ENCODE measurements at regions not wholly inside any gene's neighbourhood (a gene's known extent, or its start where the extent isn't known, plus 50 kb on each side); places are given as distances from the start of the nearest gene placed in this dataset.

DNA sequence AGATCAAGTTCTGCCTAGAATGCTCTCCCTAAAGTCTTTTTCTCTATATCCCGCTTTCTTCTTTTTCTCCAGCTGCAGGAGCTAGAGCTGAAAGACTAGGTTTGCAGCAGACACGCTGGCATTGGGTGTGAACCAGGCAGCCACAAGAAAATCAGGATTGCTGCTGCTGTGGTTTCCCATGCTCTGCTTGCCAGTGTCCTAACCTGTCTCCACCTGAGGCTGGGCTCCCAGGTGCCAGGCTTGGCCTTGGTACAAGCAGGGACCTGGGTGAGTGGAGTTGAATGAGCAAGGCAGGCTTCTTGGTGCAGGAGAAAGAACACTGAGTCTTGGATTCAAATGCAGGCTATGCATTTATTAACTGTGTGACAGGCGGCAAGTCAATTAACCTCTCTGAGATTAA lies 440.3 kb upstream of the MAF start:
- DNase-seq (ENCODE audit: low spot score), result no peak

DNA sequence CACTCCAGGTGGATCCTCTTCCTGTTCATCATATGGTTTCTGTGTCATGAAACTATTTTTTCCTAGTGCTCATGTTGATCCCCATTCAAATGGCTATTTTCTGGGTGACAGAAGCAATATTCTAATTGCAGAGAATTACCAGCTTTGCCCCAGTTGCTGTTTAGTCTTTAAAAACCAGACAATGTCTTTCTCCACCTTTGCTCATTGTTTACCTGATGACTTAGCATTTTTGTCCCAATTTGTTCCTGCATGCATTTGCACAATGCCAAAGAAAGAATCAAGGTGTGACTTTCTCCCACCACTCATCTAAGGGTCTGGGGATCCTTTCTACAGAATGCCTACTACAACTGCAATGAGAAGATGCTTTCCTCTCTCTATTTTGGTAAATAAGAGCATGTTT lies 439.9 kb upstream of the MAF start:
- no peak for DNase-seq (ENCODE audit: low spot score)

DNA sequence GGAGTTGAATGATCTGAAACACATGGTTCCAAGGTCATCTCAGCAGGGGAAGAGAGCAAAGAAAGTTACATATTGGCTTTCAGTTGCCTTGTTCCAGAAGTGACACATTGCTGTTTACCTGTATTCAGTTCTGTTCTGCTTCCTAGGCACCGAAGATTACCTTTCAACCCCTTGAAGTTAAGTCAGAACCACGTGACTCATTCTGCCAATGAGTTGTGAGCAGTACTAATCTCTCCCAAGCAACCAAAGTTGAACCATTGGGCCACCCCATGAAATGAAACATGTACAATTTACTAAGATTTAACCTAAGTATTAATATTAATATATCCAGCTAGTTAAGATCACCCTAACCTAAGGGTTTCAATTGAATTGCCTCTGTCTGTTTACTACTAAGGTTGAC lies 439.2 kb upstream of the MAF start:
- no peak for DNase-seq (ENCODE audit: low spot score)

DNA sequence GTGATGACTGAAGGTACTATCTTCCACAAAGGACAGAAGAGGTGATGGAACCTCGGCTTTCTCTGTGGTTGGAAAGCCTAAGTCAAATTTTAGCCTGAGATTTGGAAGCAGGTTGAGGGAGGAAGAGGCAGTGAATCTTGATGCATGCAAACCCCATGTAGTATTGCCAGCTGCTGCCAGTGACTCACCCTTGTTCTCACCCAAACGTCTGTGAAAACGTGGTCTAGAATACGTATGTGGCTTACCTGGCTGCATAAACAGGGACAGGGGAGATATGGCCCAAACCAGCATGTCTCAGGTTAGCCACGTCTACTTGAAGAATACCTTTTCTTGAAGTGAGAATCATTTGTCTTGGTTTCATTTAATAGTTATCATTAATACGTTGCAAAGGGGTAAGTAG lies 438.0 kb upstream of the MAF start:
- DNase-seq (ENCODE audit: low spot score), result no peak

DNA sequence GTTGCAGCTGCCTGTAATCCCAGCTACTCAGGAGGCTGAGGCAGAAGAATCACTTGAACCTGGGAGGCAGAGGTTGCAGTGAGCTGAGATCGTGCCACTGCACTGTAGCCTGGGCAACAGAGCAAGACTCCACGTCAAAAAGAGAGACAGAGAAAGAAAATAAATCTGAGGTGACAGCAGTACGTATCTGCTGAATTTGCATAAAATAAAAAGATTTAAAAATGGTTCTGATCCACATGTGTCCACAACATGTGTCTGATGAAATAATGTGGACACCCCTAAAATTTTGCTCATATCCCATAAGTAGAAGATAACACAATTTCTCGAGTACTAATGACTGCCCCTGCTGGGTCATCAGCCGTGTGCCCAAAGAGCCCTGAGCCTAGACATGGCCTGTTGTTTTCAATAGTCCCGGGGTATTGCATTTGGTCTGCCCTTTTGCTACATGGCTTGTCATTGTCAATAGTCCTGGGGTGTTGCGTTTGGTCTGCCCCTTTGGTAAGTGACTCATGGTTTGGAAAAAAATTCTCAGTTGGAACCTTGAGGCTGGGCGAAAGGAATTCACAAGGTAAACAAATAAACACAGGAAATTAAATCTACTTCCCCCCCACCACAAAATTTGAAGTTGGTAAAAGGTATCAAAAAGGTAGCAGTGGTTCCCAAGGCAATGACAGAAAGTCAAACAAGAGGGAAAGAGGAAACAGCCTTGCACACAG lies 434.6 kb upstream of the MAF start:
- DNase-seq (ENCODE audit: low spot score), result no peak

DNA sequence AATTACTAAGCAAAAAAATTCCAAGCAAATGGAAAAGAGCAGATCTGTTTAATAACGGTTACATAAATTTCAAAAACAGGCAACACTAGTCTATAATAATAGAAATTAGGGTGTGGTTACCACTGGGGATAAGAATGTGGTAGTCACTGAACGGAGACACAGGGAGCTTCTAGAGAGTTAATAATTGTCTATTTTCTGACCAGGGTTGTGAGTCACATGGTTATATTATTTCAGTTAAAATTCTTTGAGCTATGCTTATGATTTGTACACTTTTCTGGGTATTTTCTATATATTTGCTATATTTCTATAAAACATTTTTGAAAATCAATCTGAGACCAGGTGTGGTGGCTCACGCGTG lies 433.9 kb upstream of the MAF start:
- no peak for DNase-seq (ENCODE audit: low spot score)

DNA sequence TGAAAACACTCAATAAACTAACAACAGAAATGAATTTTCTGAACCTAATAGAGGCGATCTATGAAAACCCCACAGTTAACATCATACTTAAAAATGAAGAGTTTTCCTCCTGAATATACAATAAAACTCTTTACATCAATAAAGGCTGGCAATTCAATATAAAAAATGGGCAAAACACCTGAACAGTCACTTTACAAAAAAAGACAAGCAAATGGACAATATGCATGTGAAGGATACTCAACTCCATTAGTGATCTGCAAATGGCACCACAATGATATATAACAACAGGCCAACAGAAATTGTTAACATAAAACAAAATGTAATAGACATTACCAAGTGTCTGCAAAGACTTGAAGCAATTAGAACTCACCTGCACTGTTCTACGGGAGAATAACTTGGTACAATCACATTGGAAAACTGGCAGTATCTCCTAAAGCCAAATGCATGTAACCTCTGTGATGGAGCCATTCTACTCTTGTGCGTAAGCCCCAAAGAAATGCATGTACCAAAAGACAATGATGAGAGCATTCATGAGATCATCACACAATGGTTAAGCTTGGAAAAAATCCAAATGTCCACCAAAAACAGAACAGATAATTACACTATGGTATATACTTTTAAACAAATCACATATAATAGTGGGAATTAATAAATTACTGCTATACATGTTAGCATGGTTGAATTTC lies 433.4 kb upstream of the MAF start:
- DNase-seq (ENCODE audit: low spot score), result no peak

DNA sequence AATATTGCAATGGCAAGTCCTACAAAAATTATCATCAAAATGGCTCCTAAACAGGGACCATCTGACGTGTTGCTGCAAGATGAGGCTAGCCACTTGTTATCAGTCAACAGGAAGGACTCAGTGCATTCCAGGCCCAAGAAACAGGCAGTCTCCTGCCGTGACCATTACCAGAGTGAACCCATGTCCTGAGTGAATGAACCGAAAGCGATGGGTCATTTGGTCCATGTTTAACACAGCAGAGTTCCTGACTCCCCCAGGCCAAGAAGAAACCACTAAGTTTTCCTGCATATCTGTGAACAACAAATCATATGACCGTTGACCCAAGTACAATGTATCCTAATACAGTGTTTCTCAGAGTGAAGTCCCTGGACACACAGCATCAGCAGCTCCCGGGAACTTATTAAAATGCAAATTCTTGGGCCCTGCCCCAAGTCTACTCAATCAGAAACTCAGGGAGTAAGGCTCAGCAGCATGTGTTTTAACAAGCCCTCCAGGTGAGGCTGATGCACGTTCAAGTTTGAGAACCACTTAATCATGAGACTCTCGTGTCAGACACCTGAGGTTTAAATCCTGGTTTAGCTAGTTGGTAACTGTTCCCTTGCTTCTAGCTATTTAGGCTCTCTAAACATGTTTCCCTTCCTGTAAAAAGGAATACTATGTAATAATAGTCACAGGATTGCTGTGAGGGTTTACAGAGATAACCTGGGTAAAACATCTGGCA lies 429.4 kb upstream of the MAF start:
- DNase-seq (ENCODE audit: low spot score), result no peak

DNA sequence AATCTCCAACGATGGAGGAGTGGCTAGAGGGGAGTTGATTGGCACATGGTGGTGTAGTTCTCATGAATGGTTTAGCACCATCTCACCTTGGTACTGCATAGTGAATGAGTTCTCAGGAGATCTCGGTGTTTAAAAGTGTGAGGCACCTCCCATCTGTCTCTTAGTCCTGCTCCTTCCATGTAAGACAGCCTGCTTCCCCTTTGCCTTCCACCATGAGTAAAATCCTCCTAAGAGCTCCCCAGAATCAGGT lies 428.8 kb upstream of the MAF start:
- no peak for DNase-seq (ENCODE audit: low spot score)

DNA sequence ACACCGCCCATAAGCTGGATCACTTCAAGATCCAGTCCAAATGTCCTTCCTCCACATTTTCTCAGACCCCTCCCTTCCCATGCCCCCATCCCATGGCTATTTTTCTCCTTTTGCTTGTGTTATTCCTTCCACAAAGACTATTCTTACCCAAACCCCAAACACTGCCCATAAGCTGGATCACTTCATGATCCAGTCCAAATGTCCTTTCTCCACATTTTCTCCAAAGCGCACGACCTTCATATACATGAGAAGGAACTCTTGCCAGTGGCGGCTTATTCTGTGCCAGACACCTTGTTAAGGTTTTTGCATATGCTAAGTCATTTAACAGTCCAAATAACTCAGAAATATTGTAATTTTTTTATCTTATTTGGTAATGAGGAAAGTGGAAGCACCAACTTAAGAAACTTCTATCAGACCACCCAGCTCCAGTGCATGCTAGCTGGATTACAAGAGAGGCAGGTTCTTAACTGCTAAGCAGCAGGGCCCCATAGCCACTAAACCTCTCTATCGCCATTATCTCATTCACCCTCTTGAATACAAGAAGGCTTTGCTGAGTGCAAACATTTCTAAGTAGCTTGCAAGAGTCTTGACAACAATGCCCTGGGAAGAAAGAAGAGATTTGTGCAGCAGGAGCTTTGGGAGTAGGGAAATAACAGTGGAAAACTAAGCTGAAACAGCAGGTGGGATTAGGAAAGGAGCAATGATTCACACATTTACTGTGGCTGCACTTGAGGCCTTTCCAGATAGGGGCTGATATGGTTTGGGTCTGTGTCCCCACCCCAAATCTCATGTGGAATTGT lies 428.2 kb upstream of the MAF start:
- DNase-seq (ENCODE audit: low spot score), result no peak

DNA sequence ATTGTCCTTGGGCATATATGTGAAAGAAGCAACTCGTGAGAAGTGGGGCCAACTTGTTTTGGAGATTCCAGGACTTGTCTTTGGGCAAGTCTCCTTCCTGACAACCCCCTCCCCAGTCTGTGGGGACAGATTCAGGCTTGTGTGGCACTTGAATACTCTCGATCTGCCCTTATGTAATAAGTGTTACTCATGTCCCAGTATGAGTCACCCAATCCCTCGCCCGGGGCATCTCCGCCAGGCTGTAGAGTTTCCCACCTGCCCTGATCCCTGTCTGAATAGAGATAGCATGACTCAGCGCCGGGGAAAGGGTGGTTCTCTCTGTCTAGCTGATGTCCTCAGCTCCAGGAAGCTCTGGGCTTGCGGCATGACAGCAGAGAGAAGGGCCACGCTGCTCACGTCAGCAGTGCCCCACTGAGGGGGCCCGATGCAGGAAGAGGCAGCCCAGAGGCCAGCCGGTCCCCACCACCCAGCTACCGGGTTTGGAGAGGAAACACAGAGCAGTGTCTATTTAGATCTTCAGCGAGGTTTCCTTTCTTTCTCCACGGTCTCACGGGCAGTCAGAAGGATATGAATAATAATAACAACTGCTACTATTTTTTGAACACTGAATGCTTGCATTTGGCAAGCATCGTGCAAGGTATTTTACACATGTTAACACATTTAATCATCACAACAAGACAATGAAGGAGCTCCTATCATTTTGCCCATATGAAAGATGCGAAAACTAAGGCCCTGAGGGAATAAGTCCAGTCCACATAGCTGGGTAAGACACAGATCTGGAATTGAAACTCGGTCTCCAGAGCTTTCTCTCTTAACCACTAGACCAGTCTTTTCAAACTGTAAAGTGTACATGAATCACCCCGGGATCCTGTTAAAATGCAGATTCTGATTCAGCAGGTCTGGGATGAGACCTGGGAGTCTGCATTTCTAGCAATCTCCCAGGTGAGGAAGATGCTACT lies 426.7 kb upstream of the MAF start:
- peak; percentile 17 for DNase-seq (ENCODE audit: low spot score)

DNA sequence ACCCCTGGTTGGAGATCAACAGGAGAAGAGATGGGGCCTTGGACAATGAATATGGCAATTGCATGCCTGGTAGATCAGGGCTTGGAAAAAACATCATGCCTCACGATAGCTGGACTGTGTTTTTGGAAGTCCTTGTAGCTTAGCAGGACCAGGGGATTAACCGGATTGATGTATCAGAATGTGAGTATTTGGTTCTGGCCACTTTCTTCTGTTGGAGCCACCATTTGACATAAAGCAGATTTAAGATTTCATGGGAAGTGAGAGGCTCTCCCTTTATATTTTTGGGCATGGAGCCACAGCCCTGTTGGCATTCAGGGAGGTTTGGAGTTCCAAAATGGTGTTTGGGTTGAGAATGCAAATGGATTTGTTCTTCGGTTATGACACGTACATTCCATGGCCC lies 424.7 kb upstream of the MAF start:
- DNase-seq (ENCODE audit: low spot score), result no peak

DNA sequence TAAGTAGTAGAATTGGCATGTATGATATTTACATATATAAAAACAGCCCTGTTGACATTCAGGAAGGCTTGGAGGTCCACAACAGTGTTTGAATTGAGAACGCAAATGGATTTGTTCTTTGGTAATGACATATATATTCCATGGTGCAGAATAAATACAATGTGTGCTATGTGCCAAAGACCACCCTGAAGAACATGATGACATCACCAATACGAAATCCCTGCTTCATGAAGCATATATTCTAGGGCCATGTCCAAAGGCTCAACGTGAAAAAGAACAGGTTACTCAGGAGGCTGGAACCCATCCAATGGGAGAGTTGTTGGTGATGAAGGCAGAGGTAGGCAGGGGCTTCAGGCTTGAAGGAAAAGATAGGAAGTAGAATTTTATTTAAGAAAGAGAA lies 423.9 kb upstream of the MAF start:
- no peak for DNase-seq (ENCODE audit: low spot score)

DNA sequence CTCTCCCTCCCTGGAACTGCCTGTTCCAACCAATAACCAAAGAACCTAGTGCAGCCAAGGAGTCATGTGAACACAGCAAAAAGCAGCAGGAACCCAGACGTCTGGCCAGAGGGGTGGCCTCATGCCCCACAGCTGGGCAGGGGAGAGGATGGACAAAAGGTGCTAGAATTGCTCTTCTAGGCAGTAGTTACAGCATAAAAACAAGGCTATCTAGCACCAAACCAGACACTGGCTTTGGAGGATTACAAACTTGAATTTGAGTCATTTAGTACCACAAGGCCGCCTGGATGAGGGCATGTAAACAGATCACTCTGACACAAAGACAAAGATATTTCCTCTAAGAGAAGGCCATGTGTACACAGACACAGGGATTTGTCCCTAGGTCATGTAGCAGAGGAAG lies 423.3 kb upstream of the MAF start:
- DNase-seq (ENCODE audit: low spot score), result no peak

DNA sequence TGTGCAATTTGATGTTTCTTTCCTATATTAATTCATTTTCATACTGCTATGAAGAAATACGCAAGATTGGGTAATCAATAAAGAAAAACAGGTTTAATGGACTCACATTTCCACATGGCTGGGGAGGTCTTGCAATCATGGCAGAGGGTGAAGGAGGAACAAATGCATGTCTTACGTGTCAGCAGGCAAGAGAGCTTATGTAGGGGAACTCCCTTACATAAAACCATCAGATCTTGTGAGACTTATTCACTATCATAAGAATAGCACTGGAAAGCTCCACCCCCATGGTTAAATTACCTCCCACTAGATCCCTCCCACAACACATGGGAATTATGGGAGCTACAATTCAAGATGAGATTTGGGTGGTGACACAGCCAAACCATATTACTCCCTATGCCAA lies 418.9 kb upstream of the MAF start:
- no peak for DNase-seq (ENCODE audit: low spot score)

DNA sequence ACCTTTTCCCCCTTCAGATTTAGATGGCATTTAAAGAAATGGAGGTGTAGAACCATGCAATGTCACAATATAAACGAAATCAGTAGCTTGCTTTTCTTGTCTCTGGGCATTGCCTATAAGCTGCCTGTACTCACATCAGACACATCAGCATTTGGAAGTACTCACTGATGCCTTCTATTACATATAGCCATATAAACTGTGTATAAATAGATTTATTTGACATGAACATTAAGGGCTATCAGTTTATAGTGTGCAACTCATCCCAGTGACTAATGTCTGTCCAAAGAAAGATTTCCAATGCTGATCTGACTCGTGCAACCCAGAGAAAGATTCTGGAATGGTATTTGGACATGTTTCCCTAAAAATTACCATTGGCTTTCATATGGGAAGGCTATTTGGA lies 417.9 kb upstream of the MAF start:
- no peak for DNase-seq (ENCODE audit: low spot score)

DNA sequence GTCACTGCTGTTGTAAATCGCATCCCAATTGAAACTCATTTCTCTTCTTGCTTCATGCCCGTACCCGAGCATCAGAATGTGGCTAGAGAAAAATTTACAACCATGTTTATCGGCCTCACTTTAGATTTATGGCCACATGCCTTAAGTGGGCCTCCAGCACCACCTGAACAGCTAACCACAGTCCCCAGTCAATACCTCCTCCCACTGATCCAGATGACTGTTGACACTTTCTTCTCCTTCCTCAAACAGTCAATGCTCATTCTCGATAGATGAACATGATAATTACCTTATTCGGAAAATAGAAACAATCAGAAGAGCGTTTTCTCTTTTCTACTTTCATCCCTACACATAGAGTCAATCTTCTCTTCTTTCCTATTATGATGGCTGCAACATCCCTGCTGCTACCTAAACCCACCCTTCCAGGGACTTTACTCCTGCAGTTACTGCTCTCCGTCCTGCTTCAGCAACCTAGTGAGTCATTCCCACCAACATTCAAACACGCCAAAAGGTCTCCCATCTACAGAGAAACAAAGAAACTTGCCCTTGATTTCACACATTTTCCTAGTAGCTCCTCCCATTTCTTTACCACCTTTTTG lies 416.3 kb upstream of the MAF start:
- no peak for DNase-seq (ENCODE audit: low spot score)

DNA sequence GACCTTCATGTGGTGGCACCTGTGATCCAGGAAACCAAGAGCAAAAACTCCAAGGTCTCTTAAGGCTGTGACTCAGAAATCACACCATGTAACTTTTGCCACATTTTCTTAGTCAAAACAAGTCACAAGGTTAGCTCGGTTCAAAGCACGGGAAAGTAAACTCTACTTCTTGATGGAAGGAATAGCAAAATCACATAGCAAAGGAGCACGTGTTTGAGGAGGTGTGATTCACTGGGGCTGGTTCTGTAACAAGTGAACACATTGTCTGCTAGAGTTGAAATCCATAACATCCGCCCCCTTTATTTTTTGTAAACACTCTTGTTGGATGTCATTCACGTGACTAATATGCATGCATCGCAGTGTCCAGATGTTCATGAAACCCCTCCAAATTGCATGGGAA lies 415.0 kb upstream of the MAF start:
- no peak for DNase-seq (ENCODE audit: low spot score)

DNA sequence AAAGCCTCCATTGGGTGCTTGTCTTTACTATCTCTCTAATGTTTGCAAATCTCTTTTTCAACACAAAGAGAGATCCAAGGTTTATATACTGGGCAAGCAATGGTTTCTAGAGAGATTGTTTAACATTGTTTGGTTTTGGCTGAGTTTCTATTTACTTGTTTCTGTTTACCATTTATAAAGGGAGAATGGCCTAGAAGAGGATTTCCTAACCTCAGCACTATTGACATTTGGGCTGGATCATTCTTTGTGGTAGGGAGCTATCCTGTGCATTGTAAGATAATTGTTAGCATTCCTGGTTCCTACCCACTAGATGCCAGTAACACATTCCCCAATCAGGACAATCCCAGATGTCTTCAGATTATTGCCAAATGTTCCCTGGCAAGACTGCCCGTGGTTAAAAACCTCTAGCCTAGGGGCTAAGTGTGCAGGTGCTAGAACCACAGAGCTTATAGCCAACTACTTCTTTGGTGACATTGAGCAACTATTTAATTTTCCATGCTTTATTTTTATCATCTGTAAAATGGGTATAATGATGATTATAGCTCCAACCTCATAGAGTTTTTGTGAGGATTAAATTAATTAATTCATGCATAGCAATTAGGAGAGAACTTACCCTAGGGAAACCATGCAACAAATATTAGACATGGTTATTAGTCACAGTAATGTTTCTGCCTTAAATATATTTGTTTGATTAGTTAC lies 413.9 kb upstream of the MAF start:
- no peak for DNase-seq (ENCODE audit: low spot score)

DNA sequence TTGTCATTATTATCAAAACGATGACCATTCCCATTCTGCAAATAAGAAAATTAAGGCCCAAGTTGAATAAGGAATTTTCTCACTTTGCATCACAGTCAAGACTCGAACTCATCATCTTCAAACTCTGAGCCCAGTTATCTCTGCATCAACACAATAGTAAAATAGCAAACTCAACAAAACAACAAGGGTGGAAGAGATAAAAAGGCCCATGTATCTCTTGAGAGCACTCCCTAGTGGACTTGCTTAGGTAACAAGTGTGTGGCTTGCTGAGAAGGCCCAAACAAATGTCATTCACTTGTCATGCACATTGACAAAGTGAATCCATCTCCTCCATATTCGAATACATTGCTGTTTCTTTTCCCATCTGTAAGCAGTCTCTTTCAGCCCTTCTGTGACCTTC lies 412.0 kb upstream of the MAF start:
- DNase-seq (ENCODE audit: low spot score), result no peak
